Esophagus (tissue), 2 donors: ENCODE measurements at regions not wholly inside any gene's neighbourhood (a gene's known extent, or its start where the extent isn't known, plus 50 kb on each side); places are given as distances from the start of the nearest gene placed in this dataset.
"Not testable (repeated sequence)": the region's sequence is repeated elsewhere in the genome, so short reads cannot be mapped to it uniquely, and the experiment has no call there.

ENCODE experiments used
- H3K27ac ChIP-seq, 2 donors: one replicate each; pipeline ENCODE4 v1.5.1; 2013; ENCODE audit warnings: low read depth in 2 of 2, mild to moderate bottlenecking in 2 of 2, inconsistent platforms in 1 of 2, low read length in 1 of 2, moderate library complexity in 1 of 2
- H3K27me3 ChIP-seq, 2 donors: one replicate each; pipeline ENCODE4 v1.6.1; 2013; ENCODE audit warnings: low read length in 2 of 2, control low read depth in 1 of 2, mild to moderate bottlenecking in 1 of 2; ENCODE audit not compliant: insufficient read depth in 2 of 2, control insufficient read depth in 1 of 2
- H3K36me3 ChIP-seq, 2 donors: one replicate each; pipeline ENCODE4 v1.6.1; 2013; ENCODE audit warnings: low read length in 1 of 2; ENCODE audit not compliant: control insufficient read depth in 2 of 2, insufficient read depth in 2 of 2
- H3K4me1 ChIP-seq, 2 donors: one replicate each; pipeline ENCODE4 v1.6.1; 2013; ENCODE audit warnings: low read length in 1 of 2; ENCODE audit not compliant: control insufficient read depth in 2 of 2, insufficient read depth in 2 of 2
- H3K4me3 ChIP-seq, 2 donors: one replicate each; pipeline ENCODE4 v1.5.1; 2013; ENCODE audit warnings: low read length in 2 of 2, mild to moderate bottlenecking in 2 of 2, low read depth in 1 of 2, moderate library complexity in 1 of 2
- H3K9me3 ChIP-seq, 2 donors: one replicate each; pipeline ENCODE4 v1.6.1; 2013; ENCODE audit warnings: mild to moderate bottlenecking in 2 of 2, low read depth in 1 of 2, low read length in 1 of 2, moderate library complexity in 1 of 2; ENCODE audit not compliant: control insufficient read depth in 2 of 2, insufficient read depth in 1 of 2
- WGBS, 2 donors: extraction: QIAGEN DNeasy Blood & Tissue Kit; methylation state at CpG; one replicate each; pipeline ENCODE4 v1.1.7; 2013; 5-methylcytosine and 5-hydroxymethylcytosine counted together
- donor health status: healthy with polysubstance abuse.
- donor health status: Bipolar disorder and iron deficiency.

DNA sequence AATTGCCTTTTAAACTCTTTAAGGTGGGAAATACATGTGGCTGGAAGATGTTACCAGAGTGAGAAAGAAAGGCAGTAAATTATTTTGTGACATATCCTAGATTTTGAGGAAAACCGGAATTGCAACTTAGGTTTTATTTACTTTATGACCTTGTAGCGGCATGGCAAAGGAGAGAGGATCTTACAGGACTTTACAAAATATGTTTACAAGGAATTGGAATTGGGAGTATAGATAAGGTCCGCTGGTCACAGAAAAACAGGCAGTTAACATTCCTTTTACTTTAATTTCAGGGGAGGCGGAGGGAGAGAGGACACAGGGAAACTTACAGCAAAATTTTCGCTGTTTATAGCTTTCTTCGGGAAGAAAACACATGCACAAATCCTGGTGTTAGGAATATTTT, 784.2 kb upstream of the AGA start:
- not testable (repeated sequence) for H3K4me3 ChIP-seq, H3K9me3 ChIP-seq, H3K36me3 ChIP-seq, H3K27ac ChIP-seq, H3K27me3 ChIP-seq, H3K4me1 ChIP-seq
- 62 to 64% methylated on average over 5 of the region's 6 CpGs for WGBS, 2 donors

DNA sequence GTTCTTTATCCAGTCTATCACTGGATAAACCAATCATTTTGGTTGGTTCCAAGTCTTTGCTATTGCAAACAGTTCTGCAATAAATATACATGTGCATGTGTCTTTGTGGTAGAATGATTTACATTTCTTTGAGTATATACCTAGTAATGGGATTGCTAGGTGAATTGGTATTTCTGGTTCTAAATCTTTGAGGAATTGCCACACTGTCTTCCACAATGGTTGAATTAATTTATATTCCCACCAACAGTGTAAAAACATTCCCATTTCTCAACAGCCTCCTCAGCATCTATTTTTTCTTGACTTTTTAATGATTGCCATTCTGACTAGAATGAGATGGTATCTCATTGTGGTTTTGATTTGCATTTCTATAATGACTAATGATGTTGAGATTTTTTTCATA, 791.7 kb upstream of the AGA start:
- Histone ChIP-seq H3K27me3 (no peaks in the 10 kb centered on the region), H3K27ac (no peak overlapping the region), H3K9me3 (no peaks in the 10 kb centered on the region), H3K4me3 (no peak overlapping the region), H3K4me1 (no peaks in the 10 kb centered on the region), H3K36me3 (no peaks in the 10 kb centered on the region)

DNA sequence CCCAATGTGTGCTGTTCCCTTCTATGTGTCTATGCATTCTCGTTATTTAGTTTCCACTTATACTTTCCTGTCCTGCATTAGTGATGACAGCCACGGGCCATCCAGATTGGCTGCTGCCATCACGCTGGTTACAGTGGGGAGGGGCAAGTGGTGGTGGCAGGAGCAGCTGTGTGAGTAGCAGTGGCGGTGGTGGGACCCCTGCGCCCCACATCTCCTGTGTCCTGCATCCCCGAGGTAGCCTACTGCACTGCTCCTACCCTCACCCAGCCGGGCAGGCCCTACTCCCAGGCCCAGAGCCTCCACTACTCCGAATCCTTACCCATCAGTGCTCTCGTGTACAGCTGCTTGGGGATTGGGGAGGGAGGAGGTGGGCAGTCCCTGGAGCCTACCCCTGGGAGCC, 798.7 kb upstream of the AGA start:
- Histone ChIP-seq H3K27me3 (no peaks in the 10 kb centered on the region), H3K36me3 (no peaks in the 10 kb centered on the region), H3K4me1 (no peaks in the 10 kb centered on the region), H3K4me3 (no peak overlapping the region), H3K27ac (no peak overlapping the region), H3K9me3 (peaks cover 11 to 14% of the 10 kb centered on the region in 2 donors)
- 86 to 90% methylated on average over 9 of the region's 9 CpGs for WGBS, 2 donors

DNA sequence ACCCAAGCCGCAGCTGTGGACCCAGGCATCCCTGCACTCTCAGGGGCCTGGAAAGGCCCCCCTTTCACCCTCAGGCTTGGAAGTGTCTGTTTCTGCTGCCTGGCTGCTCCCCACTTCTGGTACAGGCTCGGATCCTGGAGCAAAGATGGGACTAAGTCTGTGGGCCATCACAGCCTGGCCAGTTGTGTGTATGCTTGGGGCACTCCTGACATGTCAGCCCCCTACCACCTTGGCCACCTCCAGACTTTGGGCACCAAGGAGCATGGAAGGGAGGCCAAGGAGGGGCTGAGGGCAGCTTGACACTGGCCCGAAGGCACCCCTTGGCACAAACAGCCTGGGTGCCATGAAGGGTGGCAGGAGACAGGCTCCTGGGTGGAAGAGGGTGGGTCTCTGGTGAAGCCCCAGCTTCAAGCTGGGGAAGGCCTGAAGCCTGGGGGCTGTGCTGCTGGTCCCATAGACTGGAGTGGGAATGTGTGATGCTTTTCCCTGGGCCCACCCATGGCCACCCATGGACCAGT, 799.4 kb upstream of the AGA start:
- WGBS, 2 donors, result 74 to 83% methylated on average over 3 of the region's 3 CpGs
- Histone ChIP-seq H3K4me3 (no peak overlapping the region), H3K4me1 (no peaks in the 10 kb centered on the region), H3K27ac (no peak overlapping the region), H3K9me3 (peaks cover 11 to 14% of the 10 kb centered on the region in 2 donors), H3K36me3 (no peaks in the 10 kb centered on the region), H3K27me3 (no peaks in the 10 kb centered on the region)

DNA sequence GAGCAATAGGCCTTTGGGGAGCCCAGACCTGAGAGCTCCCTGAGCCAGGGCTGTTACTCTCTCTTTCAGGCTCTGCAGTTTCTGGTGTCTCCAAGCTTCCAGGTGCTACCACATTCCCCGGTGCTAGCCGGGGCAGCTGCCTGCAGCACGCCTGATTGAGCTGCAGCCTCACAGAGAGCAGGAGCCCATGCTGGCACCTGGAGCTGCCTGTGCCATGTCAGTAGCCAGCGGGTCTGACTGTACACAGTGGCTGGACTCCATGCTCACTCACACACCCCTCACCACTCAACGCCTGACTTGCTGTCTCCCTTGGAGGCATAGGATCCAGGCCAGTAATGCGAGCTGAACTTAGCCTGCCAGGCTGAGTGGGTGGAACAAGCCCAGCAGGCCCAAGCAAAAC, 800.4 kb upstream of the AGA start:
- H3K36me3 ChIP-seq, result no peaks in the 10 kb centered on the region
- 87 to 91% methylated on average over 6 of the region's 6 CpGs for WGBS, 2 donors
- no peaks in the 10 kb centered on the region for H3K27me3 ChIP-seq
- H3K4me1 ChIP-seq, result no peaks in the 10 kb centered on the region
- no peak overlapping the region for H3K27ac ChIP-seq
- H3K9me3 ChIP-seq, result peaks cover 11 to 14% of the 10 kb centered on the region in 2 donors
- H3K4me3 ChIP-seq, result no peak overlapping the region

DNA sequence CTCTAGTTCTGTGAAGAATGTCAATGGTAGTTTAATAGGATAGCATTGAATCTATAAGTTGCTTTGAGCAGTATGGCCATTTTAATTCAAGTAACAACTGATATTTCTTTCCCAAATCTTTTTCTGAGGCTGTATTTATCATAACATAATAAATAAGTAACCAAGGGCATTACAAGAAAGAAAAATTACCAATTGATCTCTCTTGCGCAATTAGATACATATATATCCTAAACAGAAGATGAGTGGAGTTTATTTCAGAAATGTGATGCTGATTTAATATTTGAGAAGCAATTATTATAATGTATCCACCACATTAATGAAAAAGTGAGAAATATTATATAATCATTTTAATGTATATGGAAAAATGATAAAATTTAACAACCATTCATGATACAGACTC, 802.5 kb upstream of the AGA start:
- Histone ChIP-seq H3K9me3 (peaks cover 11 to 14% of the 10 kb centered on the region in 2 donors), H3K4me3 (no peak overlapping the region), H3K4me1 (no peaks in the 10 kb centered on the region), H3K36me3 (no peaks in the 10 kb centered on the region), H3K27ac (no peak overlapping the region), H3K27me3 (no peaks in the 10 kb centered on the region)
- 95 to 96% methylated on average over 1 of the region's 1 CpG for WGBS, 2 donors

DNA sequence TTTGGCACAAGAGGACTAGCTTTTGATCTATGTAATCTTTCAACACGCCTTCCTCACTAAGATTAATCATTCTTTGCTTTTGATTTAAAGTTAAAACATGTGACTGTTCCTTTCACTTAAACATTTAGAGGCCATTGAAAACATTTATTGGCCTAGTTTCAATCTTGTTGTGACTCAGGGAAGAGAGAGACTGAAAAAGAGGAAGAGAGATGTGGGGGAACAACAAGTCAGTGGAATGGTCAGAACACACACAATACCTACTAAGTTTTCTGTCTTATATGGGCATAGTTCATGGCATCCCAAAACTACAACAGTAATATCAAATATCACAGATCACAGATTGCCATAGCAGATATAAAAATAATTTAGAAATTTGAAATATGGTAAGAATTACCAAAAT, 812.9 kb upstream of the AGA start:
- WGBS, 2 donors, result 37 to 41% methylated on average over 1 of the region's 1 CpG
- no peak overlapping the region for H3K4me3 ChIP-seq
- no peaks in the 10 kb centered on the region for H3K27me3 ChIP-seq
- no peaks in the 10 kb centered on the region for H3K36me3 ChIP-seq
- H3K9me3 ChIP-seq, result no peaks in the 10 kb centered on the region
- H3K4me1 ChIP-seq, result no peaks in the 10 kb centered on the region
- no peak overlapping the region for H3K27ac ChIP-seq

DNA sequence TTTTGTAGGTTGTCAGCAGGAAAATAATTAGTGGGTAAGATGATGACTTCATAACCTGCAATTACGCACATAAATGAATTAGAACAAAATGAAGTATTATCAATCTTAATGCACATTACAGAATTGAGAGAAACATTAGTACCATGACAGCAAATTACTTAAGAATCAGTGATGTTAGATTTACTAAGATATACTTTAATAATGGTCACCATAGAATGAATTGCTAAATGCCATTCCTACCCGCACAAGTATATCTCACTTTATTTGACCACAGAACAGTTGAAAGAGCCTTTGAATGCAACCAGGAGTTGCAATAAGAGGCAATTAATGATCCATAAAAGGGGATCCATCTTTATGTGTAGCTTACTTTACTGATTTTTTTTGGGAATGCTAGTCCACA, 816.4 kb upstream of the AGA start:
- Histone ChIP-seq H3K27ac (no peak overlapping the region), H3K4me1 (no peaks in the 10 kb centered on the region), H3K36me3 (no peaks in the 10 kb centered on the region), H3K27me3 (no peaks in the 10 kb centered on the region), H3K9me3 (no peaks in the 10 kb centered on the region), H3K4me3 (no peak overlapping the region)
- WGBS, 2 donors, result 92 to 94% methylated on average over 2 of the region's 2 CpGs

DNA sequence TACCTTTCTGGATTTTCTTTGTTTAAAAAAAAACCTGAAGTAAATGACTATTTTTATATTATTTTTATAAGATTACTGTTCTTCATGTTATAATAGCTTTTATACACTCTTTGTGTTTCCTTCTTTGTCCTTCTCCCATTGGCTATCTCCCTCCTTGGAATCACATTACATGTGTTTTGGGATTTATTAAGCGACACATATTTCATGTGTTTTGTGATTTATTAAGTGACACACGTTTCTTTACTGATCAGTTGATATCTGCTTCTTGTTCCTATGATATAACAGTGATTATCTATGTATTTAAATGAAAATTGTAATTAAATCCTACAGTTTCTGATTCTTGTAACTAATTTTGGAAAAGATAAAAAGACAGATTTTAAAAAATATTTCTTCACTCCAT, 817.3 kb upstream of the AGA start:
- H3K9me3 ChIP-seq, result no peaks in the 10 kb centered on the region
- no peaks in the 10 kb centered on the region for H3K4me1 ChIP-seq
- 59 to 64% methylated on average over 2 of the region's 2 CpGs for WGBS, 2 donors
- H3K27me3 ChIP-seq, result no peaks in the 10 kb centered on the region
- H3K36me3 ChIP-seq, result no peaks in the 10 kb centered on the region
- H3K27ac ChIP-seq, result no peak overlapping the region
- no peak overlapping the region for H3K4me3 ChIP-seq

DNA sequence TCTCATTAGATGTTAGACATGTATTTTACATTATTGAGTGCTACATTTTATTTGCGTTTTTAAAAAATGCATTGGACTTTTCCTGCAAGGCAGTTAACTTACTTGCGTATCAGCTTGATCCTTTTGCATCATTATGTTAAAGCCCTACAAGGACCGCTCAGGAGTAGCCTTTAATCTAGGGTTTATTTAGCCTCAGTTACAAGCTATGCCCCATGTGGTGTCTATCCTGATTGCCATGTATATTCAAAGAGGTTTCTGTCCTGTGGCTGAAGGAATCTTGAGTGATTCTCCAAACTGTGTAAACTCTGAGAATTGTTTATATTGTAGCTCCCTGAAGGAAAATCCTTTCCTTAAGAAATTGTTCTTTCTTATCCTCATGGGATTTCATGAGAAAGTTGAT, 821.8 kb upstream of the AGA start:
- Histone ChIP-seq H3K36me3 (no peaks in the 10 kb centered on the region), H3K9me3 (peaks cover 0 to 2% of the 10 kb centered on the region in 2 donors), H3K27me3 (no peaks in the 10 kb centered on the region), H3K27ac (no peak overlapping the region), H3K4me3 (no peak overlapping the region), H3K4me1 (no peaks in the 10 kb centered on the region)
- WGBS, 2 donors, result 75 to 80% methylated on average over 3 of the region's 3 CpGs
